ENCODE measurements at regions not wholly inside any gene's neighbourhood (a gene's known extent, or its start where the extent isn't known, plus 50 kb on each side); places are given as distances from the start of the nearest gene placed in this dataset.

- TF ChIP-seq POLR2AphosphoS5 (IDR thresholded peaks at IDR 0.05; ENCODE audit: low read depth, low read length) (no peak), REST (IDR thresholded peaks at IDR 0.05; ENCODE audit: insufficient read depth in 1 of 2, low read depth in 2 of 2, low read length in 2 of 2) (no peak), TAF1 (IDR thresholded peaks at IDR 0.05; ENCODE audit: borderline replicate concordance, insufficient read depth, low read length) (no peak), FOXP2 (optimal IDR thresholded peaks at IDR 0.05; ENCODE audit: borderline replicate concordance, extremely low read depth, extremely low read length, insufficient read depth) (no peak), SIN3A (IDR thresholded peaks at IDR 0.05; ENCODE audit: borderline replicate concordance, insufficient read depth, low read length) (no peak)
These were observed 81.5 kb upstream of the FZD7 start for GRCh38 chr2:201952187-201952586.

- TF ChIP-seq FOXP2 (optimal IDR thresholded peaks at IDR 0.05; ENCODE audit: borderline replicate concordance, extremely low read depth, extremely low read length, insufficient read depth): no peak
- no peak for TF ChIP-seq REST (IDR thresholded peaks at IDR 0.05; ENCODE audit: insufficient read depth in 1 of 2, low read depth in 2 of 2, low read length in 2 of 2)
- no peak for TF ChIP-seq TAF1 (IDR thresholded peaks at IDR 0.05; ENCODE audit: borderline replicate concordance, insufficient read depth, low read length)
- TF ChIP-seq SIN3A (IDR thresholded peaks at IDR 0.05; ENCODE audit: borderline replicate concordance, insufficient read depth, low read length): no peak
- TF ChIP-seq POLR2AphosphoS5 (IDR thresholded peaks at IDR 0.05; ENCODE audit: low read depth, low read length): no peak
These were observed 80.3 kb upstream of the FZD7 start for GRCh38 chr2:201953396-201953795.

- TF ChIP-seq REST (IDR thresholded peaks at IDR 0.05; ENCODE audit: insufficient read depth in 1 of 2, low read depth in 2 of 2, low read length in 2 of 2) (no peak), SIN3A (IDR thresholded peaks at IDR 0.05; ENCODE audit: borderline replicate concordance, insufficient read depth, low read length) (no peak), FOXP2 (optimal IDR thresholded peaks at IDR 0.05; ENCODE audit: borderline replicate concordance, extremely low read depth, extremely low read length, insufficient read depth) (no peak), POLR2AphosphoS5 (IDR thresholded peaks at IDR 0.05; ENCODE audit: low read depth, low read length) (no peak), TAF1 (IDR thresholded peaks at IDR 0.05; ENCODE audit: borderline replicate concordance, insufficient read depth, low read length) (no peak)
These were observed 79.8 kb upstream of the FZD7 start for GRCh38 chr2:201953880-201954279.

- no peak for TF ChIP-seq POLR2AphosphoS5 (IDR thresholded peaks at IDR 0.05; ENCODE audit: low read depth, low read length)
- no peak for TF ChIP-seq TAF1 (IDR thresholded peaks at IDR 0.05; ENCODE audit: borderline replicate concordance, insufficient read depth, low read length)
- TF ChIP-seq FOXP2 (optimal IDR thresholded peaks at IDR 0.05; ENCODE audit: borderline replicate concordance, extremely low read depth, extremely low read length, insufficient read depth): no peak
- TF ChIP-seq SIN3A (IDR thresholded peaks at IDR 0.05; ENCODE audit: borderline replicate concordance, insufficient read depth, low read length): no peak
- no peak for TF ChIP-seq REST (IDR thresholded peaks at IDR 0.05; ENCODE audit: insufficient read depth in 1 of 2, low read depth in 2 of 2, low read length in 2 of 2)
These were observed 78.4 kb upstream of the FZD7 start for GRCh38 chr2:201955231-201955630.

- no peak for TF ChIP-seq TAF1 (IDR thresholded peaks at IDR 0.05; ENCODE audit: borderline replicate concordance, insufficient read depth, low read length)
- no peak for TF ChIP-seq POLR2AphosphoS5 (IDR thresholded peaks at IDR 0.05; ENCODE audit: low read depth, low read length)
These were observed 77.9 kb upstream of the FZD7 start for GRCh38 chr2:201955702-201956141.

Measured in PFSK-1 (cell line).